Heart left ventricle (tissue), 16 donors: ENCODE measurements at regions not wholly inside any gene's neighbourhood (a gene's known extent, or its start where the extent isn't known, plus 50 kb on each side); places are given as distances from the start of the nearest gene placed in this dataset.

ENCODE experiments used
- ATAC-seq, 4 donors: fragments of 200-7000 bp; cut with Tn5 transposase; one replicate each; pipeline ENCODE4 v1.9.1; 2020 to 2022; ENCODE audit warnings: moderate library complexity in 4 of 4, mild to moderate bottlenecking in 3 of 4, moderate number of reproducible peaks in 1 of 4
- DNase-seq, 5 donors: peaks; one replicate each; pipeline ENCODE4 v3.0.0-alpha.2; 2020
- H3K27ac ChIP-seq, 12 donors: fragments of 200-600 bp; sonication (generic) in 4 of 12; one replicate each; pipeline versions ENCODE4 v1.5.0 to v1.8.0; 2016 to 2022; ENCODE audit warnings: mild to moderate bottlenecking in 2 of 12
- H3K27me3 ChIP-seq, 9 donors: fragments of 200-600 bp; sonication (generic) in 2 of 9; one replicate each; pipeline versions ENCODE4 v1.5.1 to v1.8.0; 2016 to 2022; ENCODE audit warnings: mild to moderate bottlenecking in 3 of 9
- H3K36me3 ChIP-seq, 9 donors: fragments of 200-600 bp; sonication (generic) in 2 of 9; one replicate each; pipeline versions ENCODE4 v1.5.0 to v1.8.0; 2018 to 2022; ENCODE audit warnings: mild to moderate bottlenecking in 2 of 9
- H3K4me1 ChIP-seq, 12 donors: fragments of 200-600 bp; sonication (generic) in 4 of 12; one replicate each; pipeline versions ENCODE4 v1.5.0 to v1.8.0; 2016 to 2022; ENCODE audit warnings: mild to moderate bottlenecking in 3 of 12
- H3K4me3 ChIP-seq, 12 donors: fragments of 200-600 bp; sonication (generic) in 4 of 12; one replicate each; pipeline versions ENCODE4 v1.5.0 to v1.8.0; 2017 to 2022; ENCODE audit warnings: mild to moderate bottlenecking in 9 of 12, moderate library complexity in 4 of 12
- H3K9me3 ChIP-seq, 12 donors: fragments of 200-600 bp; sonication (generic) in 4 of 12; one replicate each; pipeline versions ENCODE4 v1.5.0 to v1.8.0; 2016 to 2022; ENCODE audit warnings: mild to moderate bottlenecking in 1 of 12
- POLR2A ChIP-seq, 2 donors: fragments of 450-650 bp; IDR thresholded peaks; one replicate each; pipeline ENCODE4 v1.6.1; 2017; ENCODE audit warnings: antibody characterized with exemption in 2 of 2, mild to moderate bottlenecking in 2 of 2, moderate library complexity in 2 of 2
- WGBS, 4 donors: extraction: QIAGEN DNeasy Blood & Tissue Kit in 2 of 4; methylation state at CpG; one replicate each; pipeline versions ENCODE4 v1.1.5 to v1.1.7; 2013 to 2018; 5-methylcytosine and 5-hydroxymethylcytosine counted together
- intact Hi-C, 10 donors: fragments of 100-400 bp; cut with DNase I; formaldehyde crosslinking; loops; one replicate each; pipeline versions ENCODE4 v1.11.1 to v1.14.2; 2022
- TF ChIP-seq, protein P1 (sequence below), 12 donors: fragments of 200-600 bp; sonication (generic) in 4 of 12; IDR thresholded peaks; one replicate each; pipeline versions ENCODE4 v1.5.0 to v1.8.0; 2018 to 2022; ENCODE audit warnings: antibody characterized with exemption in 12 of 12, mild to moderate bottlenecking in 5 of 12
- donor health status: ischemic (EF 13 %, LVEDD 7.1; RV severe dilation, severe dysfunction).
- donor health status: healthy with polysubstance abuse.
- donor health status: DM: no; HTN: yes; CAD: no.
- donor health status: DM: no; HTN: no; CAD: no.
- donor health status: ischemic (EF 25% LVEDD 6.9; RV normal size, moderate dysfunction).
- donor health status: ischemic (EF 25% LVEDD 5.7; RV mildly dilated, moderate dysfunction).
- donor health status: healthy.
- donor health status: DM: yes; HTN: yes; CAD: no.
- donor health status: ischemic (EF 35%, LVEDD 5.7; RV mildly dilated, moderate dysfunction).
- donor health status: nonischemic (EF 11% LVEDD 7.7; RV severe dilation, severe dysfunction).
- donor health status: DM: yes; HTN: yes; CAD: no.
- donor health status: PGD.
- donor health status: ischemic (EF 29% LVEDD 5.4; RV normal size, mild dysfunction).
- donor health status: nonischemic (EF 23%, LVEDD 6.1; RV moderate dilation, normal function).

DNA sequence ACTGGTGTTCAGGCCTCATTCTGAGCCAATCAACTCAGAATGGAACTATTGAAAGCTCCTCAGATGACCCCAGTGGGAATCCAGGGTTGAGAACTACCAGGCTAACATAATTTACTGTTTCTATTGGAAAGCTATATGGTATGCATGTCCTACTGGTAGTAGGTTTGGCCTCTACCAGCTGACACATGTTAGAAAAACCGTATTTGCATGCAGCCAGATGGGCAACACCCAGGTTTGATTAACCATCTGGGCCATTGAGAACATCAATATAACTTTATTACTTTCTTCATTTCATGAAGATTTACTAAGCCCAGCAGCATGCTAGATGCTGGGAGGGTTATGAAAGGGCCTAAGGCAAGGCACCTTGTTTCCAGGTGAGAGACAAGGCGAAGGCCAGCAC, 181.4 kb upstream of the PARP11 start:
- ATAC-seq (no peak), DNase-seq (no peak)
- no peaks in the 10 kb centered on the region for H3K9me3 ChIP-seq
- TF ChIP-seq POLR2A (IDR thresholded peaks at IDR 0.05), result no peak
- TF ChIP-seq, protein P1, sequence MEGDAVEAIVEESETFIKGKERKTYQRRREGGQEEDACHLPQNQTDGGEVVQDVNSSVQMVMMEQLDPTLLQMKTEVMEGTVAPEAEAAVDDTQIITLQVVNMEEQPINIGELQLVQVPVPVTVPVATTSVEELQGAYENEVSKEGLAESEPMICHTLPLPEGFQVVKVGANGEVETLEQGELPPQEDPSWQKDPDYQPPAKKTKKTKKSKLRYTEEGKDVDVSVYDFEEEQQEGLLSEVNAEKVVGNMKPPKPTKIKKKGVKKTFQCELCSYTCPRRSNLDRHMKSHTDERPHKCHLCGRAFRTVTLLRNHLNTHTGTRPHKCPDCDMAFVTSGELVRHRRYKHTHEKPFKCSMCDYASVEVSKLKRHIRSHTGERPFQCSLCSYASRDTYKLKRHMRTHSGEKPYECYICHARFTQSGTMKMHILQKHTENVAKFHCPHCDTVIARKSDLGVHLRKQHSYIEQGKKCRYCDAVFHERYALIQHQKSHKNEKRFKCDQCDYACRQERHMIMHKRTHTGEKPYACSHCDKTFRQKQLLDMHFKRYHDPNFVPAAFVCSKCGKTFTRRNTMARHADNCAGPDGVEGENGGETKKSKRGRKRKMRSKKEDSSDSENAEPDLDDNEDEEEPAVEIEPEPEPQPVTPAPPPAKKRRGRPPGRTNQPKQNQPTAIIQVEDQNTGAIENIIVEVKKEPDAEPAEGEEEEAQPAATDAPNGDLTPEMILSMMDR (IDR thresholded peaks at IDR 0.05), result no peak
- WGBS, 4 donors, result 90 to 97% (median 93%) methylated on average over 2 of the region's 2 CpGs
- peaks cover 0 to 5% (median 0%) of the 10 kb centered on the region in 12 donors for H3K4me1 ChIP-seq
- H3K36me3 ChIP-seq, result no peaks in the 10 kb centered on the region
- no peak overlapping the region for H3K4me3 ChIP-seq
- intact Hi-C loops, result no loop called here
- no peak overlapping the region for H3K27ac ChIP-seq
- H3K27me3 ChIP-seq, result peaks cover 0 to 17% (median 0%) of the 10 kb centered on the region in 9 donors

DNA sequence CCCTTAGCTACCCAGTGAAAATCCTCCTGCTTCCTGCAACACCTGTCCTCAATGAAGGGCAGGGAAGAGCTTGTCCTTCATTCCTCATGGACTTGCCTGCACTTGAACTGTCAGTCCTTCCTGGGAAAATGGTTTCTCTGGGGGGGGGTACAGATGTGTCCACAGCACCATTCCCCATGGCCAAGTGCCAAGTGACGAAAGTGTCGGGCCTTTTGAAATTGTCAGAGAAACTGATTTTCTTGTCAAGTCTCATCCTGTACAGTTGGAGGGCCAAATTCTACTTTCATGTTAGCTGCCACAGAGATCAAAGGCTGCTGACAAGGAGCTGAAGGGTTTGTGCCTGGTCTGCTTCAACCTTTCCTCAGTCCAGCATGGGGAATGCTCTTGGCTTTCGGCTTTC, 179.5 kb upstream of the PARP11 start:
- WGBS, 4 donors, result 27 to 41% (median 33%) methylated on average over 3 of the region's 3 CpGs
- Histone ChIP-seq H3K4me1 (peaks cover 0 to 5% (median 0%) of the 10 kb centered on the region in 12 donors), H3K27me3 (peaks cover 0 to 12% (median 0%) of the 10 kb centered on the region in 9 donors), H3K4me3 (no peak overlapping the region), H3K36me3 (no peaks in the 10 kb centered on the region), H3K9me3 (no peaks in the 10 kb centered on the region), H3K27ac (no peak overlapping the region)
- TF ChIP-seq POLR2A (IDR thresholded peaks at IDR 0.05), result no peak
- TF ChIP-seq, protein P1 (IDR thresholded peaks at IDR 0.05), result no peak
- DNase-seq, result no peak
- ATAC-seq, result peak in 3 of 4 donors; percentile 55 to 82 (median 60)
- intact Hi-C loops, result no loop called here

DNA sequence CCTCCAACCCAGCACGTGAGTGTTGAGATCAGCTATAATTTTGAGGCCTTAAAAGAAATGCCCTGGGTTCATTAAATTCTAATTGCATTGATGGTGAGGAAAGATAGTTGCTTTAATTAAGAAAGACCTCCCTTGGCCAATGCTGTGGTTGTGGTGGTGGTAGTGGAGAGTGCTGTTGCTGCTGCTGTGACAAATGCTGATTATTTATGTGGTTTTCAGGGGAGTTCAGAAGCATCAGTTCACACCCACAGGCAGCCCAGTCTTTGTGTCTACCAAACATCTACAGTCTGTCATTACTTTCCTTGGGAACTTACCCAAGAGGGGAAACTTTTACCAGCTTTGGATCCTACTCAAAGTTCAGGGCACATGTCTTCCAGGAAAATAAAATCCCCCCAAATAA, 178.4 kb upstream of the PARP11 start:
- intact Hi-C loops, result no loop called here
- TF ChIP-seq POLR2A (IDR thresholded peaks at IDR 0.05), result no peak
- Histone ChIP-seq H3K9me3 (no peaks in the 10 kb centered on the region), H3K4me1 (peaks cover 0 to 5% (median 0%) of the 10 kb centered on the region in 12 donors), H3K36me3 (no peaks in the 10 kb centered on the region), H3K27ac (no peak overlapping the region), H3K4me3 (no peak overlapping the region), H3K27me3 (peaks cover 0 to 17% (median 0%) of the 10 kb centered on the region in 9 donors)
- DNase-seq (no peak), ATAC-seq (no peak)
- 69 to 89% (median 74%) methylated on average over 1 of the region's 1 CpG for WGBS, 4 donors

DNA sequence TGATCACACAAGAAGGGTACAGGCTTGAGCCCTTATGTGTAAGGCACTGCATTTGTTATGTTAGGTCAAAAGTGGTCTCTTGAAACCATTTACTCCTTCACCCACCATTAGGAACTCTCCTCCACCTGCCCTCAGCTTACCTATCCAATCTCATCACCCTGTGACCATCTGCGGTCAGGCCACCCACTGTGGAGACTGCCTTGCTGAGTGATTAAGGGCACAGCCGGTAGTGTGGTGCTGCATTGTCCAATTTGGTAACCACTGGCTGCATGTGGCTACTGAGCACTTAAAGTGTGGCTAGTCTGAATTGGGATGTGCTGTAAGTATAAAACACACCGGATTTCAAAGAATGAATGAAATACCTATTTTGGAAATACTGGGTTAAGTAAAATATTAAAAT, 177.1 kb upstream of the PARP11 start:
- TF ChIP-seq, protein P1 (IDR thresholded peaks at IDR 0.05), result no peak
- peaks cover 0 to 17% (median 0%) of the 10 kb centered on the region in 9 donors for H3K27me3 ChIP-seq

More for the DNA sequence above, 177.1 kb upstream of the PARP11 start:
- Histone ChIP-seq H3K27ac (no peak overlapping the region), H3K4me1 (peaks cover 0 to 5% (median 0%) of the 10 kb centered on the region in 12 donors), H3K36me3 (no peaks in the 10 kb centered on the region), H3K9me3 (no peaks in the 10 kb centered on the region), H3K4me3 (no peak overlapping the region)
- intact Hi-C loops, result no loop called here
- ATAC-seq, result no peak
- 84 to 96% (median 93%) methylated on average over 3 of the region's 3 CpGs for WGBS, 4 donors
- DNase-seq, result no peak
